ENCODE measurements at regions not wholly inside any gene's neighbourhood (a gene's known extent, or its start where the extent isn't known, plus 50 kb on each side); places are given as distances from the start of the nearest gene placed in this dataset.

GRCh38 chr11:110974731-110975130, 262.5 kb upstream of the ARHGAP20 start:
- DNase-seq: no peak

- DNase-seq: no peak
Observed at GRCh38 chr11:110973401-110973980, 261.3 kb upstream of the ARHGAP20 start.

- no peak for DNase-seq
Observed at GRCh38 chr11:110972640-110973039, 260.4 kb upstream of the ARHGAP20 start.

- DNase-seq: no peak
Observed at GRCh38 chr11:110972106-110972505, 259.9 kb upstream of the ARHGAP20 start.

GRCh38 chr11:110971140-110971539, 258.9 kb upstream of the ARHGAP20 start:
- DNase-seq: no peak

- no peak for DNase-seq
Observed at GRCh38 chr11:110968348-110969062, 256.3 kb upstream of the ARHGAP20 start.

GRCh38 chr11:110966131-110966530, 253.9 kb upstream of the ARHGAP20 start:
- no peak for DNase-seq

- no peak for DNase-seq
Observed at GRCh38 chr11:110962921-110963320, 250.7 kb upstream of the ARHGAP20 start.

- DNase-seq: no peak
Observed at GRCh38 chr11:110960167-110960566, 247.9 kb upstream of the ARHGAP20 start.

- no peak for DNase-seq
Observed at GRCh38 chr11:110958216-110958615, 246.0 kb upstream of the ARHGAP20 start.

GRCh38 chr11:110955776-110956175, 243.5 kb upstream of the ARHGAP20 start:
- no peak for DNase-seq

GRCh38 chr11:110951950-110952503, 239.8 kb upstream of the ARHGAP20 start:
- DNase-seq: no peak

GRCh38 chr11:110951037-110951949, 239.1 kb upstream of the ARHGAP20 start:
- DNase-seq: peak; percentile 60 to 68

GRCh38 chr11:110948112-110948511, 235.9 kb upstream of the ARHGAP20 start:
- no peak for DNase-seq

- DNase-seq: no peak
Observed at GRCh38 chr11:110947096-110947495, 234.9 kb upstream of the ARHGAP20 start.

GRCh38 chr11:110939471-110939870, 227.2 kb upstream of the ARHGAP20 start:
- no peak for DNase-seq

GRCh38 chr11:110935018-110935640, 222.9 kb upstream of the ARHGAP20 start:
- no peak for DNase-seq

- DNase-seq: no peak
Observed at GRCh38 chr11:110929129-110929528, 216.9 kb upstream of the ARHGAP20 start.

GRCh38 chr11:110928391-110928790, 216.2 kb upstream of the ARHGAP20 start:
- DNase-seq: no peak

- no peak for DNase-seq
Observed at GRCh38 chr11:110921742-110922521, 209.7 kb upstream of the ARHGAP20 start.

GRCh38 chr11:110919241-110919922, 207.1 kb upstream of the ARHGAP20 start:
- no peak for DNase-seq
